Peyer's patch (tissue), 4 donors: ENCODE measurements at regions not wholly inside any gene's neighbourhood (a gene's known extent, or its start where the extent isn't known, plus 50 kb on each side); places are given as distances from the start of the nearest gene placed in this dataset.

Experiments used
- POLR2A ChIP-seq, 2 donors: fragments of 450-650 bp; IDR thresholded peaks; one replicate each; pipeline ENCODE4 v1.5.1; 2017; ENCODE audit warnings: antibody characterized with exemption in 2 of 2, mild to moderate bottlenecking in 2 of 2, moderate library complexity in 2 of 2
- TF ChIP-seq, protein P1 (sequence below), 6 experiments: fragments of 450-650 bp in 4 of 6; fragments of 200-600 bp in 2 of 6; sonication (generic) in 1 of 6; IDR thresholded peaks; one replicate each; pipeline ENCODE4 v1.5.1; 2017 to 2019; ENCODE audit warnings: antibody characterized with exemption in 6 of 6, mild to moderate bottlenecking in 3 of 6, moderate library complexity in 1 of 6

- TF ChIP-seq, protein P1, sequence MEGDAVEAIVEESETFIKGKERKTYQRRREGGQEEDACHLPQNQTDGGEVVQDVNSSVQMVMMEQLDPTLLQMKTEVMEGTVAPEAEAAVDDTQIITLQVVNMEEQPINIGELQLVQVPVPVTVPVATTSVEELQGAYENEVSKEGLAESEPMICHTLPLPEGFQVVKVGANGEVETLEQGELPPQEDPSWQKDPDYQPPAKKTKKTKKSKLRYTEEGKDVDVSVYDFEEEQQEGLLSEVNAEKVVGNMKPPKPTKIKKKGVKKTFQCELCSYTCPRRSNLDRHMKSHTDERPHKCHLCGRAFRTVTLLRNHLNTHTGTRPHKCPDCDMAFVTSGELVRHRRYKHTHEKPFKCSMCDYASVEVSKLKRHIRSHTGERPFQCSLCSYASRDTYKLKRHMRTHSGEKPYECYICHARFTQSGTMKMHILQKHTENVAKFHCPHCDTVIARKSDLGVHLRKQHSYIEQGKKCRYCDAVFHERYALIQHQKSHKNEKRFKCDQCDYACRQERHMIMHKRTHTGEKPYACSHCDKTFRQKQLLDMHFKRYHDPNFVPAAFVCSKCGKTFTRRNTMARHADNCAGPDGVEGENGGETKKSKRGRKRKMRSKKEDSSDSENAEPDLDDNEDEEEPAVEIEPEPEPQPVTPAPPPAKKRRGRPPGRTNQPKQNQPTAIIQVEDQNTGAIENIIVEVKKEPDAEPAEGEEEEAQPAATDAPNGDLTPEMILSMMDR (IDR thresholded peaks at IDR 0.05) = no peak
- no peak for TF ChIP-seq POLR2A (IDR thresholded peaks at IDR 0.05)
These were observed 83.9 kb downstream of the ADRA2C start for GRCh38 chr4:3850128-3850527.
